ENCODE measurements at regions not wholly inside any gene's neighbourhood (a gene's known extent, or its start where the extent isn't known, plus 50 kb on each side); places are given as distances from the start of the nearest gene placed in this dataset.
"Not testable (repeated sequence)": the region's sequence is repeated elsewhere in the genome, so short reads cannot be mapped to it uniquely, and the experiment has no call there.

DNA sequence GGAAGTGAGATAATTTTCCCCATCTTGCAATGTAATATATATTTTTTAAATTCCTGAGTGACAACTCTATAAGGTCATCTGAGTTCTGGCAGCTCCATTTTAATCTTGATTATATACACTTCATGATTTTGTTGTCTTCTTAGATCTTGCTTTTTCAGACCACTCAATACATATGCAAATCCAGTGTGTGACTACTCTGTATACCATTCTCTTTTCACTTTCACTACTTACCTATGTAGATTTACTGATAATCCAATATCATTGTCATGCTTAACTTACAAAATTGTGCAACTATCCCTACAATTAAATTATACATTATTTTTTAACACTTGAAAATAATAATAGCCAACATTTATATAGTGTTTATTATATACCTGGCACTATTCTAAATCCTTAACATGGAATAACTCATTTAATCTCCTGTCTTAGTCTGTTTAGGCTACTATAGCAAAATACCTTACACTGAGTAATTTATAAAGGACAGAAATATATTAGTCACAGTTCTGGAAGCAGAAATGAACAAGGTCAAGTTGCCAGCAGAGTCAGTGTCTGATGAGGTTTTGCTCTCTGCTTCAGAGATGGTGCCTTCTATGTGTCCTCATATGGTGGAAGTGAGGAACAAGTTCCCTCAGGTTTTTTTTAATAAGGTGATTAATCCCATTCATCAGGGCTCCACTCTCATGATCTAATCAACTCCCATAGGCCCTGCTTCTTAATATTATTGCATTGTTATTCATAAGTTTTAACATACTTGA, 338.5 kb downstream of the TUSC7 start:
- no peak overlapping the region for H3K4me3 Mint-ChIP-seq
- no peak for DNase-seq
- H3K9me3 Mint-ChIP-seq: peaks cover 11% of the 10 kb centered on the region
- no peaks in the 10 kb centered on the region for H3K4me1 Mint-ChIP-seq
- TF ChIP-seq, protein P1, sequence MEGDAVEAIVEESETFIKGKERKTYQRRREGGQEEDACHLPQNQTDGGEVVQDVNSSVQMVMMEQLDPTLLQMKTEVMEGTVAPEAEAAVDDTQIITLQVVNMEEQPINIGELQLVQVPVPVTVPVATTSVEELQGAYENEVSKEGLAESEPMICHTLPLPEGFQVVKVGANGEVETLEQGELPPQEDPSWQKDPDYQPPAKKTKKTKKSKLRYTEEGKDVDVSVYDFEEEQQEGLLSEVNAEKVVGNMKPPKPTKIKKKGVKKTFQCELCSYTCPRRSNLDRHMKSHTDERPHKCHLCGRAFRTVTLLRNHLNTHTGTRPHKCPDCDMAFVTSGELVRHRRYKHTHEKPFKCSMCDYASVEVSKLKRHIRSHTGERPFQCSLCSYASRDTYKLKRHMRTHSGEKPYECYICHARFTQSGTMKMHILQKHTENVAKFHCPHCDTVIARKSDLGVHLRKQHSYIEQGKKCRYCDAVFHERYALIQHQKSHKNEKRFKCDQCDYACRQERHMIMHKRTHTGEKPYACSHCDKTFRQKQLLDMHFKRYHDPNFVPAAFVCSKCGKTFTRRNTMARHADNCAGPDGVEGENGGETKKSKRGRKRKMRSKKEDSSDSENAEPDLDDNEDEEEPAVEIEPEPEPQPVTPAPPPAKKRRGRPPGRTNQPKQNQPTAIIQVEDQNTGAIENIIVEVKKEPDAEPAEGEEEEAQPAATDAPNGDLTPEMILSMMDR (IDR thresholded peaks at IDR 0.05): no peak
- H3K27me3 Mint-ChIP-seq (ENCODE audit: low read depth, poor library complexity): no peaks in the 10 kb centered on the region
- peaks cover 6% of the 10 kb centered on the region for H3K36me3 Mint-ChIP-seq (ENCODE audit: low read depth)
- no peak overlapping the region for H3K27ac Mint-ChIP-seq

DNA sequence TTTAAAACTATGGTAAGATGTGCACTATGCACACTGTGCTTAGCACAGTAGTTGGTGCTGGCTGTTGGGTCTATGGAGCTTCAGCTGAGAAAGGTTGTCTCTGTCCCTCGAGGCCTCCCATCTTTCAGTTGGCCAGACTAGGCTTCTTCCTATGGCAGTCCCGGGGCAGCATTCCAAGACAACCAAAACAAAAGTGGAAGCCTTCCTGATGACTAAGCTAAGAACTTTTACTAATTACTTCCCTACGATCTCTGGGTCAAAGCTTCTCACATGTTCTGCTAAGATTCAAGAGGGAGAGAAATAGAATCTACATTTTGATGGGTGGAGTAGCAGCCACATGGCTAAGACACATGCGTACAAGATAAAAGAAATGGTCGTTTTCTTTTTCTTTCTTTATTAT, 342.8 kb downstream of the TUSC7 start:
- TF ChIP-seq, protein P1 (IDR thresholded peaks at IDR 0.05): no peak
- H3K9me3 Mint-ChIP-seq: peaks cover 11% of the 10 kb centered on the region
- no peak overlapping the region for H3K4me3 Mint-ChIP-seq
- DNase-seq: no peak
- no peak overlapping the region for H3K27ac Mint-ChIP-seq
- no peaks in the 10 kb centered on the region for H3K4me1 Mint-ChIP-seq
- H3K27me3 Mint-ChIP-seq (ENCODE audit: low read depth, poor library complexity): no peaks in the 10 kb centered on the region
- H3K36me3 Mint-ChIP-seq (ENCODE audit: low read depth): peaks cover 6% of the 10 kb centered on the region

- H3K36me3 Mint-ChIP-seq (ENCODE audit: low read depth): peaks cover under 1% of the 10 kb centered on the region
- peaks cover 8% of the 10 kb centered on the region for H3K4me1 Mint-ChIP-seq
- no peak overlapping the region for H3K4me3 Mint-ChIP-seq
These were observed 345.0 kb downstream of the TUSC7 start for GRCh38 chr3:117054556-117054955.

GRCh38 chr3:117056946-117057345, 347.4 kb downstream of the TUSC7 start:
- H3K4me3 Mint-ChIP-seq; H3K4me1 Mint-ChIP-seq; DNase-seq; H3K36me3 Mint-ChIP-seq (ENCODE audit: low read depth); H3K9me3 Mint-ChIP-seq; H3K27me3 Mint-ChIP-seq (ENCODE audit: low read depth, poor library complexity): not testable (repeated sequence)
- peak overlapping the region; percentile 57 for H3K27ac Mint-ChIP-seq

More at GRCh38 chr3:117054556-117054955, 345.0 kb downstream of the TUSC7 start:
- Mint-ChIP-seq H3K27me3 (ENCODE audit: low read depth, poor library complexity) (no peaks in the 10 kb centered on the region), H3K27ac (no peak overlapping the region), H3K9me3 (peaks cover 6% of the 10 kb centered on the region)
- TF ChIP-seq, protein P1 (IDR thresholded peaks at IDR 0.05): no peak
- no peak for DNase-seq

DNA sequence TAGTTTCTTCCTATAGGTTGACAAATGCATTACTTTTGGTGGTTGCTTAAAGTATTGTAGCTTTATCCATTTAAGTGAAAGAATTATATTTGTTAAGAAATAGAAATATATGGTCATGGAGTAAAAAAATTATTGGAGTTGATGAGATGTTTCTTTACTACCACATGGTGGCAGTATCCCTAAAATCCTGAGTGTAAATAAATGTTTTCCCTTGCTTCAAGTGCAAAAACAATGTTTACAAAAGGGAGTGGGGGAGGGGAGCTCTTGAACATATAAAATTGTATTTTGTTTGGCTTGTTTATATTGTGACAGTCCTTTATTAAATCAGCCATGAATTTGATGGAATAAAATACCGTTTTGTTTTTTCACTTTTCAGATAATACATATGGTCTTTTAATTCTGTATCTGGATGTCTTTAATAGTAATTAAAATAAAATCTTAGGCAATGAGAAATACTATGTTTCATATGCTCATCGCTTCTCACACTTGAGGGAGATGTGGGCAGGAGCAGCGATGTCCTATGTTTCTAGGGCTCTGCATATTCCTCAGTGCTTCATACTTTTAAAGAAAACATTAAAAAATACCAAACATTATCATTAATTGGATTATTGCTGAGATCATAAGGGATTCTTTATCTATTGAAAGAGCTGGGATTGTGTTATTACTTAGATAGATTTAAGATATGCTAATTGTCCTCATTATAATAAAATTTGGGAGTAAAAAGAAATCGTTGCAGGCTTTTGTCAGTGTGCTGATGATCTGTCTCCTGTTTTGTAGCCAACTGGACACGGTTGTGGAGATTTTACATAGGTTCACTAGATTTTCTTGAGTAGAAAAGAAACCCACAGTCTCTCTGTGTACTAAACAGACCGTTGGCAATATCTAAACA, 349.7 kb downstream of the TUSC7 start:
- H3K27me3 Mint-ChIP-seq (ENCODE audit: low read depth, poor library complexity): no peaks in the 10 kb centered on the region
- H3K9me3 Mint-ChIP-seq: no peaks in the 10 kb centered on the region
- DNase-seq: peak; percentile 10

GRCh38 chr3:117059956-117060270, 350.3 kb downstream of the TUSC7 start:
- no peak for DNase-seq
- Mint-ChIP-seq H3K27ac (no peak overlapping the region), H3K36me3 (ENCODE audit: low read depth) (no peaks in the 10 kb centered on the region), H3K9me3 (no peaks in the 10 kb centered on the region), H3K27me3 (ENCODE audit: low read depth, poor library complexity) (no peaks in the 10 kb centered on the region), H3K4me1 (peaks cover 8% of the 10 kb centered on the region), H3K4me3 (no peak overlapping the region)
- TF ChIP-seq, protein P1 (IDR thresholded peaks at IDR 0.05): no peak

More for the DNA sequence above, 349.7 kb downstream of the TUSC7 start:
- no peaks in the 10 kb centered on the region for H3K36me3 Mint-ChIP-seq (ENCODE audit: low read depth)
- no peak overlapping the region for H3K27ac Mint-ChIP-seq
- no peak overlapping the region for H3K4me3 Mint-ChIP-seq
- H3K4me1 Mint-ChIP-seq: peaks cover 8% of the 10 kb centered on the region
- TF ChIP-seq, protein P1 (IDR thresholded peaks at IDR 0.05): peak; percentile 70

All from nephron progenitor cell (in vitro differentiated cells).